ENCODE measurements at regions not wholly inside any gene's neighbourhood (a gene's known extent, or its start where the extent isn't known, plus 50 kb on each side); places are given as distances from the start of the nearest gene placed in this dataset.
"Not testable (repeated sequence)": the region's sequence is repeated elsewhere in the genome, so short reads cannot be mapped to it uniquely, and the experiment has no call there.

DNA sequence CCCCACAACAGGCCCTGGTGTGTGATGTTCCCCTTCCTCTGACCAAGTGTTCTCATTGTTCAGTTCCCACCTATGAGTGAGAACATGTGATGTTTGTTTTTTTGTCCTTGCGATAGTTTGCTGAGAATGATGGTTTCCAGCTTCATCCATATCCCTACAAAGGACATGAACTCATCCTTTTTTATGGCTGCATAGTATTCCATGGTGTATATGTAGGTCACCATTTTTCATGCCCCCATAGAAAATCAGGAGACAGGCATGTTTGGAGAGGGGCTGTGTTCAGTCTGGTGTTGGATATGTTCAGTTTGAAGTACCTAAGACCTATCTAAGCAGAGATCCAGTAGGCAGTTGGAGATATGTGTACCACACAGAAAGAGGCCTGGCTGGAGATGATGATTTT, 111.2 kb downstream of the MTX3 start:
- not testable (repeated sequence) for TF ChIP-seq CTCF (IDR thresholded peaks at IDR 0.05; ENCODE audit: insufficient read depth, low read length); POLR2AphosphoS5 (IDR thresholded peaks at IDR 0.05; ENCODE audit: low read depth)

Data from HL-60 (cell line).